ENCODE measurements at regions not wholly inside any gene's neighbourhood (a gene's known extent, or its start where the extent isn't known, plus 50 kb on each side); places are given as distances from the start of the nearest gene placed in this dataset.

- ATAC-seq = no peak
Measured at GRCh38 chr17:69876757-69877156, 198.3 kb upstream of the KCNJ16 start.

More at GRCh38 chr17:69876757-69877156, 198.3 kb upstream of the KCNJ16 start:
- H3K79me2 ChIP-seq (ENCODE audit: insufficient read depth, low read length) = no peaks in the 10 kb centered on the region
- no peaks in the 10 kb centered on the region for H3K27me3 ChIP-seq (ENCODE audit: control insufficient read depth in 1 of 2, insufficient read depth in 2 of 2, low read length in 2 of 2)
- no peak overlapping the region for H3K9ac ChIP-seq (ENCODE audit: insufficient read depth, low read depth, low read length)
- in situ Hi-C loops (cut with HindIII; ENCODE audit: extremely low pct_ligation_motif_present, low pct_unique_long_range_greater_than_20kb) = loop anchor here (25.0 kb wide), 1 partner anchor 89 kb away; no protein-coding TSS in a partner anchor
- DNase-seq (ENCODE audit: low spot score) (no peak), FAIRE-seq (no peak)
- ChIA-PET CTCF (ENCODE audit: low intra/inter-chr PET ratio, low total read pairs) (no interaction called here), POLR2A (no interaction called here)
- no peak overlapping the region for H3K4me2 ChIP-seq (ENCODE audit: low read depth, low read length)
- no peak overlapping the region for H2AFZ ChIP-seq (ENCODE audit: low read length)
- no TSS peak for BruUV-seq (replicated peaks)
- H3K36me3 ChIP-seq (replicated peaks in 1 of 2; ENCODE audit: control insufficient read depth in 1 of 2, insufficient read depth in 2 of 2, low read length in 2 of 2) = no peaks in the 10 kb centered on the region
- H3K4me3 ChIP-seq (replicated peaks in 1 of 3; ENCODE audit: insufficient read depth in 1 of 3, low read depth in 2 of 3, low read length in 3 of 3) = no peak overlapping the region
- peaks cover 95% of the 10 kb centered on the region for H3K9me3 ChIP-seq (ENCODE audit: low read length)
- intact Hi-C loops (cut with micrococcal nuclease; ENCODE audit: unreplicated experiment) = no loop called here
- no peak overlapping the region for H3K27ac ChIP-seq (ENCODE audit: extremely low read length, insufficient read depth, low read length)
- TF ChIP-seq ELF3 (CRISPR knock-in tag; IDR thresholded peaks at IDR 0.05) (no peak), ZNF773 (CRISPR knock-in tag; IDR thresholded peaks at IDR 0.05; ENCODE audit: borderline replicate concordance) (no peak), ZNF639 (CRISPR knock-in tag; conservative IDR thresholded peaks at IDR 0.05) (no peak), RFXAP (CRISPR knock-in tag; IDR thresholded peaks at IDR 0.05; ENCODE audit: borderline replicate concordance) (no peak), ZNF629 (CRISPR knock-in tag; conservative IDR thresholded peaks at IDR 0.05) (no peak), ARHGAP35 (CRISPR knock-in tag; IDR thresholded peaks at IDR 0.05; ENCODE audit: borderline replicate concordance) (no peak), ZNF816 (CRISPR knock-in tag; IDR thresholded peaks at IDR 0.05; ENCODE audit: borderline replicate concordance) (no peak), PLSCR1 (CRISPR knock-in tag; IDR thresholded peaks at IDR 0.05; ENCODE audit: borderline replicate concordance) (no peak), DMAP1 (CRISPR knock-in tag; IDR thresholded peaks at IDR 0.05) (no peak)
- no peaks in the 10 kb centered on the region for H3K4me1 ChIP-seq (ENCODE audit: insufficient read depth, low read length)
- no peaks in the 10 kb centered on the region for H4K20me1 ChIP-seq (ENCODE audit: insufficient read depth, low read length)

Data from HepG2 (cell line).